ENCODE measurements at regions not wholly inside any gene's neighbourhood (a gene's known extent, or its start where the extent isn't known, plus 50 kb on each side); places are given as distances from the start of the nearest gene placed in this dataset.

DNA sequence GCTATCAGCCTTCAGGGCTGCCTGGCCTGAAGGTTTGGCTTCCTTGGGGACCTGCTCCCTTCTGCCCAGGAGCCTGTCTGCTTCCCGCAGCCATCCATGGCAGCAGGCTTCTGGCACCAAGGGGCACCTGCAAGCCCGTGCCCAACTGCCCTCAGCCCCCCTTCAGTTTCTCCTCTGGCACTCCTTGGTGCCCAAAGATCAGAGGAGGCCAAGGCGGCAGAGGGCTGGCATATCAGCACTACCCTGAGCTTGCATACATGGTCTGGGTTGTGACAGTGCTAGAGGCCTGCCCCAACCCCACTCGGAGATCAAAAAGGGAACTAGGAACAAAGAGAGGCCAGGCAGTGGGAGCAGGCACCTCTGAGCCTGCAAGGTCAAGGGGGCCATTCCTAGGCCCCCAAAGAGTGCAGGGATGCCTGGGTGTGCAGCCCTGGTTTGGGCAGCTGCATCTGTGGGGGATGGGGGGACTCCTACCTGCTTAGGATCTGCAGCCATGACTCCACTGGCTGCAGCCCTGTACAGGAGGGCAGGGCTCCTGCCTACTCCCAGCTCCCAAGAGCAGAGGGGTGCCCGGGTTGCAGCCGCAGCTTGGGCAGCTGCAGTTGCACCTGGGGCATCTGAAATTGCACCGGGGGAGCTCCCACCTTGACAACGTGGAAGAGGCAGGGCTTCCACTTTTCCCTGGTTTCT is 76.2 kb upstream of the TP63 start:
- no peak for TF ChIP-seq CTCF (IDR thresholded peaks at IDR 0.05)
- no peak for TF ChIP-seq POLR2A (IDR thresholded peaks at IDR 0.05)
- no peak for TF ChIP-seq POLR2AphosphoS5 (IDR thresholded peaks at IDR 0.05)
- no peak for TF ChIP-seq EP300 (IDR thresholded peaks at IDR 0.05)
